IPS-15b (cell line): ENCODE measurements at regions not wholly inside any gene's neighbourhood (a gene's known extent, or its start where the extent isn't known, plus 50 kb on each side); places are given as distances from the start of the nearest gene placed in this dataset.
"Not testable (repeated sequence)": the region's sequence is repeated elsewhere in the genome, so short reads cannot be mapped to it uniquely, and the experiment has no call there.

Experiments
- H3K27me3 ChIP-seq: one replicate; pipeline ENCODE4 v1.6.1; 2013; ENCODE audit warnings: low read length; ENCODE audit not compliant: control insufficient read depth, insufficient read depth
- H3K36me3 ChIP-seq: one replicate; pipeline ENCODE4 v1.6.1; 2013; ENCODE audit warnings: low read length; ENCODE audit not compliant: control insufficient read depth, insufficient read depth
- H3K4me1 ChIP-seq: one replicate; pipeline ENCODE4 v1.6.1; 2013; ENCODE audit warnings: mild to moderate bottlenecking, low read length; ENCODE audit not compliant: control insufficient read depth, insufficient read depth
- H3K4me3 ChIP-seq: one replicate; pipeline ENCODE4 v1.5.1; 2013; ENCODE audit warnings: low read depth, low read length
- H3K9ac ChIP-seq: one replicate; pipeline ENCODE4 v1.6.1; 2013; ENCODE audit warnings: low read depth, mild to moderate bottlenecking, low read length
- H3K9me3 ChIP-seq: one replicate; pipeline ENCODE4 v1.6.1; 2013; ENCODE audit warnings: mild to moderate bottlenecking, low read length; ENCODE audit not compliant: control insufficient read depth, insufficient read depth

DNA sequence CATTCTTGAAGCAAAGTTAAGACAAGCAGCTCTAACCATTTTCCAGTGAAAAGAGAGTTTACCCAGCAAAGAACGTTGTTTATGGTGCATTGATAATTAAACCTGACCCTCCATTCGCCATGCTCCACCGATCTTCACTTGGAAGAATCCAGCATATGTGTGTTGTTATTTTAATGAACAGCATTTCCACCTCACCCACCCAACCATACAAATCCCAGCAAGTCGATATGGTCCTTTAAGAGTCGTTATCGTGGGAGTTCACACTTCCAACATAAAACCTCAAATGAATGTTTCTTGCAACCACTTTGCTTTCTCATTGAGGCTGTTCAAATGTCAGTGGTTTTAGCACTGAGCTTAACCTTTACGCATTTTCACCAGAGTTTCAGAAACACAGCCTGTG is 147.4 kb upstream of the LDB2 start:
- no peaks in the 10 kb centered on the region for H3K9me3 ChIP-seq
- no peak overlapping the region for H3K4me3 ChIP-seq
- no peaks in the 10 kb centered on the region for H3K4me1 ChIP-seq
- no peaks in the 10 kb centered on the region for H3K36me3 ChIP-seq
- no peak overlapping the region for H3K9ac ChIP-seq
- H3K27me3 ChIP-seq: no peaks in the 10 kb centered on the region

DNA sequence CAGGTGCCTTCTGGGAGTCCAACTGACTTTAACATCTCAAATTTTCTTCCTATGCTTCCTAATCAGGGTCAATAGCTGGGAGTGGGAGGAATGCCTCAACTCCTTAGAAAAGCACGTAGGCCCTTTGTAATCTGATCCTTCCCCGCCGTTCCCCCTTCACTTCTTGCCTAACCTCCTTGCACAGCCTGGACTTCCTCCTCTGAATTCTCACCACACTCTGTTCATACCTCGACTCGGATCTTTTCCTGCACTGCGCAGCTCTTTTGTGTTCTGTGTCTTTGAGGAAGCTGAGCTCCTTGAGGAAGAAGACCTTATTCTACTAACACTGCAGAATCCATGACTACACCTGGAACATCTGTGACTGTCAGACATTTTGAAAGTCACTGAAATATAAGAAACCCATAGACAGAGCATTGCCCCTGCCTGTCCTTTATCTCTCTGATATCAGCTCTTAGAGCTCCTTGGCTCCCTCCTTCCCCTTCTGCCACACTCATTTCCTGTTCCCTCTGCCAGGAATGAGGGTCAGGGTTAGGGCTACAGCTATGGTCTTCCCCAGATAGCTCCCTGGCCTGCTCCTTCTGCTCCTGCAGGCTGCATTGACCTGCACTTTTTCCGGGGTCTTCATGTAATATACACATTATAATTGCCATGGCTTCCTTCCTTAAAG is 140.2 kb upstream of the LDB2 start:
- H3K4me3 ChIP-seq: no peak overlapping the region
- no peak overlapping the region for H3K9ac ChIP-seq
- no peaks in the 10 kb centered on the region for H3K36me3 ChIP-seq
- peaks cover 10% of the 10 kb centered on the region for H3K4me1 ChIP-seq
- H3K9me3 ChIP-seq: no peaks in the 10 kb centered on the region
- no peaks in the 10 kb centered on the region for H3K27me3 ChIP-seq

DNA sequence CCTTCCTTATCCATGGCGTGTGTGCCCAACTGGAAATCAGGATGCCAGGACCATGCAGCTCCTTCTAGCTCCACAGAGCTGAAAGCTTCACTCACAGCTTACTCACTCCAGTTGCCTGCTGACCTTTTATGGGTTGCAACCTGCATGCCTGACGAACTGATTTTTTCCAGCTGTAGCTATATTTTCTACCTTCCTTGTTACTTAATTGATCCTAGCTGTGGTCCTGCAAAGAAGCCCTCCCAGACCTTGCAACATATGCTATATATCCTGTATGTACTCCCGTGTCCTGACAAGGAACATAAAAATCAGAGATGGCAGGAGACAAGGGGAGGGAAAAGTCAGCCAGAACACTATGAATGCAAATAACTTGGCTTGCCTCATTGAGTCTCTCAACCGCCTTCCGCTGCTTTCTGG is 135.3 kb upstream of the LDB2 start:
- H3K4me1 ChIP-seq: peaks cover 18% of the 10 kb centered on the region
- no peak overlapping the region for H3K9ac ChIP-seq
- H3K36me3 ChIP-seq: no peaks in the 10 kb centered on the region
- H3K9me3 ChIP-seq: no peaks in the 10 kb centered on the region
- no peak overlapping the region for H3K4me3 ChIP-seq
- H3K27me3 ChIP-seq: no peaks in the 10 kb centered on the region

DNA sequence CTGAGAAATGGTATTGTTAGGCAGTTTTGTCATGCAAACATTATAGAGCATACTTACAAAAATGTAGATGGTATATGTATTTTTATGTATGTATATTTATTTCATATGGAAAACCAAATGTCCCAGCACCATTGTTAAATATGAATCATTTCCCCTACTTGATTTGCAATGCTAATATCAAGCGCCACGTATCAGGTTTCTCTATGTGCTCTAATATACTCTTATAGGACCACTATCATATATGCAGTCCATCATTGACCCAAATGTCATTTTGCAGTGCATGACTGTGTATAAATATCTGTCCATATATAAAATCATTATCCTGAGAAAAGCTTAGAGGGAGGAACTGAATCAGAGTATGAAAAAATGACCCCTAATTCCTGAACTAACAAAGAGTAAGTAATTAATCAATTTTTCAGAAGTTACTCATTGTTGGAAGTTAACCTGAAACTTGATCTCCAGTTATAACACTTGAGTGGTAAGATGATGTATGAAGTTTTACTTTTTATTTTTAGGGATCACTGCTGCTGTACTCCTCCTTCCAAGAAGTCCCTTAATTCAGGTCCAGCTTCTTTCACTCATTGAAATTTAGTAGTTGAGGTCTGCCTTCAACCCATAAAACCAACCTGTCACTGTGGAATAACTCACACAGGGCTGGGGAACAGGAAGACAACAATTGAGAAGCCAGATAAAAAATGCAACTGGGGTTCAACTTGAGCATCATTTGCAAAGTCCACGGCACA is 134.8 kb upstream of the LDB2 start:
- Histone ChIP-seq H3K27me3 (no peaks in the 10 kb centered on the region), H3K36me3 (no peaks in the 10 kb centered on the region)

DNA sequence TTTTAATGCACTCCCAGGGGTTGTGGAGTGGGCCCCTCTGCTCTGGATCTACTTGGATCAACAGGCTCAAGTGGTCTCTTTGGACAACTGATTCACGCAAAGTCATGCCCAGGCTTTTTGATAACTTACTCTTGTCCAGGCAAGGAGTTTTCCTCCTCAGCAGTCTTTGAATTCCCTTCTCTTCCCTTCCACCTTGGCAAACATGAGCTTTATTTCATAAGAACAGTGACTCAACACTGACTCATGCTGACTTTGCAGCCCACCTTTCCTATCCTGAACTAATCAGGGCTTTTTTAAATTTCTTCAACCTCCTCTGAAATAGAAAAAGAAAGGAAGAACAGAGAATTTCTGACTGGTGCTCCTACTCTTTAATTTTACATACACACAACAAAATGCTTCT is 132.1 kb upstream of the LDB2 start:
- no peak overlapping the region for H3K9ac ChIP-seq
- H3K36me3 ChIP-seq: no peaks in the 10 kb centered on the region
- H3K4me1 ChIP-seq: peaks cover 13% of the 10 kb centered on the region
- H3K9me3 ChIP-seq: no peaks in the 10 kb centered on the region
- H3K27me3 ChIP-seq: no peaks in the 10 kb centered on the region
- no peak overlapping the region for H3K4me3 ChIP-seq

More for the DNA sequence above, 134.8 kb upstream of the LDB2 start:
- no peaks in the 10 kb centered on the region for H3K9me3 ChIP-seq
- H3K4me3 ChIP-seq: no peak overlapping the region
- peaks cover 13% of the 10 kb centered on the region for H3K4me1 ChIP-seq
- no peak overlapping the region for H3K9ac ChIP-seq

DNA sequence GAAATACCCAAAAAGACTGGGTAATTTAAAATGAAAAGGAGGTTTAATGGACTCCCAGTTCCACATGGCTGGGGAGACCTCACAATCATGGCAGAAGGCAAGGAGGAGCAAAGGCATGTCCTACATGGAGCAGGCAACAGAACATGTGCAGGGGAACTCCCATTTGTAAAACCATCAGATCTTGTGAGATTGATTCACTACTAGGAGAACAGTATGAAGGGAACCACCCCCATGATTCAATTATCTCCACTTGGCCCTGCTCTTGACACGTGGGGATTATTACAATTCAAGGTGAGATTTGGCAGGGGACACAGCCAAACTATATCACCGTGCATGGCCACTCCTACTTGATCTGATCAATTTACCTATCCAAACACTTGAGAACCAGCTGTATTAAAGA is 131.5 kb upstream of the LDB2 start:
- H3K9ac ChIP-seq: no peak overlapping the region
- H3K4me1 ChIP-seq: peaks cover 13% of the 10 kb centered on the region
- no peaks in the 10 kb centered on the region for H3K9me3 ChIP-seq

DNA sequence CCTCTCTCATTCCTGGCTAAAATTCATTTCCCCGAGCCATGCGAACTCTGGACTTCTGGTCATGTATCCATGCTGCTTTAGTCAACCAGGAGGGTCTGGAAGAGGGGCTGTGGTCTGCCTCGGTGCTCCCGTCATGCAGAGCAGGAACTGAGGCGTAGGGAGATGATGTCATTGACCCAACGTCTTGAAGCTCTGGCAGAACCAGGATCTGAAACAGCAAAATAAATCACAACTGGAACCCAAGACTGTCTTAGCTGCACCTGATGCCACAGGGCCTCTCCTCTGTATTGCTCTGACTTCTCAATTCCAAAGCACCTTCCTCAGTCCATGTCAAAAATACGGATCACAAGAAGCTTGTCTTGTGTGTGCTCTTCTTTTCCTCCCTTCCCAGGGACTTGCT is 131.0 kb upstream of the LDB2 start:
- Histone ChIP-seq H3K4me1 (peaks cover 13% of the 10 kb centered on the region), H3K9me3 (no peaks in the 10 kb centered on the region), H3K9ac (no peak overlapping the region), H3K4me3 (no peak overlapping the region), H3K27me3 (no peaks in the 10 kb centered on the region), H3K36me3 (no peaks in the 10 kb centered on the region)

More for the DNA sequence above, 131.5 kb upstream of the LDB2 start:
- no peaks in the 10 kb centered on the region for H3K36me3 ChIP-seq
- no peaks in the 10 kb centered on the region for H3K27me3 ChIP-seq
- no peak overlapping the region for H3K4me3 ChIP-seq

DNA sequence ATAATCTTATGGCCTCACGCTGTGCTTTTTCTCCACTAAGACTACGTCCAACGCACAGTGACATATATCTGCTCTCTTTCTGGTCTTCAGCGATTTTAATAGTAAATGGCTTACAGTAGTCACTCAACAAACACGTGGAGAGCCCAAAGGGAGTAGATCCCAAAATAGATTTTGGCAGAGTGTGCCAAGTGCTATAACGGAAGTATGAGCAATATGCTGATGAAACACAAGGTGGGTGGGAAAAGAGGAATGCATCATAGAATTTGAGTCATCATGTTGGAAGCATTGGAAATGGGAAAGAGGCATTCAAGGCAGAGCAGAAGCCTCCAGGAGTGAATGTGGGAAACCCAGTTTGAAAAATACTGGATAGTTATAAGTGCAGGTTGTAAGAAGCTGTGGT is 129.1 kb upstream of the LDB2 start:
- Histone ChIP-seq H3K27me3 (no peaks in the 10 kb centered on the region), H3K9me3 (no peaks in the 10 kb centered on the region), H3K36me3 (no peaks in the 10 kb centered on the region), H3K4me1 (peaks cover 6% of the 10 kb centered on the region), H3K9ac (no peak overlapping the region), H3K4me3 (no peak overlapping the region)

DNA sequence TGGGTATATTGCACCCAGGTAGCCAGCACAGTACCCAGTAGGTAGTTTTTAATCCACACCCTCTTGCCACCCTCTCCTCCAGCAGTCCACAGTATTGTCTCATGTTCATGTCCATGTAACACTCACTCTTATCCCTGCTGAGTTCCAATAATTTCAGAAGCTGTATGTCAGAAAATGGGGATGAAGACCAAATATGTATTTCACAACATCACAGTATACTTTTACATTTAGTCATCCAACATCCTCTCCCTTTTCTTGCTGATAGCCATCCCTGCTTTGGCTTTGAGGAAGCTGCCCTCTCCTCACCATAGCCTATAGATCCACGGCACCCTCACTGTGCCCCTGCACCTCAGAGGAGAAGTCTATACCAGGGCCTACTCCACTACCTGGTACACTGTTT is 126.0 kb upstream of the LDB2 start:
- Histone ChIP-seq H3K4me3 (no peak overlapping the region), H3K4me1 (no peaks in the 10 kb centered on the region), H3K9me3 (no peaks in the 10 kb centered on the region), H3K9ac (no peak overlapping the region), H3K36me3 (no peaks in the 10 kb centered on the region), H3K27me3 (peaks cover 4% of the 10 kb centered on the region)

DNA sequence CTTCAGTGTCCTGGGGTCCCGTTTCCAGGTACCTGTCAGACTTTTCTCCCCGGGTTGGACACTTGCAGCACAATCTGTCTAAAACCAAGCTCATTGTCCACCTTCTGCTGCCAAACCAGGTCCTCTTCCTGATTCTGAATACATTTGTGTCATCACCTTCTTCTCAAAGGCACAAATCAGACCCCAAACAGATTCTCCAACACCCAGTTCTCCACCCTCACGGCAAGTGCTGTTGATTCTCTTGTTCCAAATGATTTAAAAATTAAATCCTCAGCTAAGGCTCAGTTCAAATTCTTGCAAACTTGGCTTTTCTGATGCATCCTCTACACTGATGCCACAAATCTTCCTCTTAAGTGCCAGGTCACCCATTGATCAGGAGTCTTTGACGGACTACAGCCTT is 122.5 kb upstream of the LDB2 start:
- Histone ChIP-seq H3K9ac (no peak overlapping the region), H3K27me3 (peaks cover 4% of the 10 kb centered on the region), H3K36me3 (no peaks in the 10 kb centered on the region), H3K4me3 (no peak overlapping the region), H3K9me3 (no peaks in the 10 kb centered on the region), H3K4me1 (no peaks in the 10 kb centered on the region)

DNA sequence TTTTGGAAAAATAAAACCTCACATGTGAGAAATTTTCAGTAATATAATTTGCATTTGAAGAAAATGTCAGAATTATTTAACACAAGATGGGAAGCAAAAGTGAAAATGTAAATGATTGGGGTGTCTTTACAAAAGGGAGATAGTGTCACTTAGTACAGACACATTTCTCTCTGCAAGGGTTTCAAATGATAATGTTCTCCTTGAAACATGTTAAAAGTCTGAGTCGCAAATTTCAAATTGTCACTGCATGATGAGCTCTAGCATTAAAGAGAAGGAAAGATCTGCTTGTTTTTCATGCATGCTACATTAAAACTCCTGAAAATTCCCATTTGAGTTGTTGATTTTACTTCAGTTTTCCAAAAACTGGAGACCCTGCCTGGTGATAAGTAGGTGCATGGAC is 122.0 kb upstream of the LDB2 start:
- H3K4me3 ChIP-seq: no peak overlapping the region
- peaks cover 4% of the 10 kb centered on the region for H3K27me3 ChIP-seq
- no peaks in the 10 kb centered on the region for H3K4me1 ChIP-seq
- H3K9me3 ChIP-seq: no peaks in the 10 kb centered on the region
- H3K9ac ChIP-seq: no peak overlapping the region
- no peaks in the 10 kb centered on the region for H3K36me3 ChIP-seq

DNA sequence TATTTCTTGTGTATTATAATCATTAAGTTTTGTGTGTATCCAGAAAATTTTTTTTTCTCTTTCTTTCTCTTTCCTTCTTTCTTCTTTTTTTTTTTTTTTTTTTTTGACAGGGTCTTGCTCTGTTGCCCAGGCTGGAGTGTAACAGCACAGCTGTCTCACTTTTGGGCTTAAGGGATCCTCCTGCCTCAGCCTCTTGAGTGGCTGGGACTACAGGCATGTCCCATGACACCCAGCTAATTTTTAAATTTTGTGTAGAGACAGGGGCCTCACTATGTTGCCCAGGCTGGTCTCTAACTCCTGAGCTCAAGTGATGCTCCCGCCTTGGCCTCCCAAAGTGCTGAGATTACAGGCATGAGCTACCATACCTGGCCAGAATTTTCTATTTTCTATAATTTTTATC is 120.2 kb upstream of the LDB2 start:
- not testable (repeated sequence) for H3K9me3 ChIP-seq, H3K4me3 ChIP-seq, H3K36me3 ChIP-seq, H3K27me3 ChIP-seq, H3K9ac ChIP-seq, H3K4me1 ChIP-seq
